T-cell (primary cell): ENCODE measurements at regions not wholly inside any gene's neighbourhood (a gene's known extent, or its start where the extent isn't known, plus 50 kb on each side); places are given as distances from the start of the nearest gene placed in this dataset.

ENCODE experiments used
- ATAC-seq, 4 experiments: fragments of 200-7000 bp in 3 of 4; fragments of 150-1000 bp in 1 of 4; cut with Tn5 transposase; replicated peaks in 1 of 4; 1 replicate in 3 of 4; 2 replicates in 1 of 4; pipeline ENCODE4 v1.10.0; 2021; ENCODE audit warnings: moderate library complexity in 3 of 4, mild to moderate bottlenecking in 2 of 4, moderate number of reproducible peaks in 1 of 4
- CTCF ChIA-PET, 2 donors: fragments of 300-600 bp; sonication (Branson Sonifier 250); formaldehyde crosslinking; loops; one replicate each; lab custom pipeline; 2022; ENCODE audit warnings: antibody characterized with exemption in 2 of 2; lab: Charles Lee
- POLR2A ChIA-PET, 2 donors: fragments of 300-600 bp; sonication (Branson Sonifier 250); formaldehyde crosslinking; loops; one replicate each; lab custom pipeline; 2022; ENCODE audit warnings: antibody characterized with exemption in 2 of 2; lab: Charles Lee
- DNase-seq, 35 experiments: peaks; one replicate each; pipeline versions ENCODE4 v3.0.0 to v3.0.0-alpha.2; 2013 to 2023
- H3K27ac ChIP-seq: one replicate; pipeline ENCODE4 v1.5.1; 2013; ENCODE audit warnings: low read length
- H3K27me3 ChIP-seq, 2 experiments: replicated peaks in 1 of 2; 1 replicate in 1 of 2; 2 replicates in 1 of 2; pipeline versions ENCODE4 v1.6.1 to v1.7.0; 2013; ENCODE audit warnings: low read length in 1 of 2, mixed read lengths in 1 of 2; ENCODE audit not compliant: control insufficient read depth in 2 of 2, insufficient read depth in 2 of 2; ENCODE audit errors: extremely low read depth in 1 of 2
- H3K36me3 ChIP-seq, 2 donors: 1 replicate in 1 of 2; 2 replicates in 1 of 2; pipeline versions ENCODE4 v1.6.1 to v1.7.0; 2013; ENCODE audit warnings: low read length in 1 of 2; ENCODE audit not compliant: control insufficient read depth in 2 of 2, insufficient read depth in 1 of 2; ENCODE audit errors: extremely low read depth in 1 of 2
- H3K4me1 ChIP-seq, 2 experiments: 1 replicate in 1 of 2; 2 replicates in 1 of 2; pipeline versions ENCODE4 v1.6.1 to v1.7.0; 2013; ENCODE audit warnings: low read length in 2 of 2, mixed read lengths in 1 of 2; ENCODE audit not compliant: insufficient read depth in 2 of 2, control insufficient read depth in 1 of 2; ENCODE audit errors: extremely low read depth in 1 of 2
- H3K4me3 ChIP-seq, 2 donors: 1 replicate in 1 of 2; 2 replicates in 1 of 2; pipeline versions ENCODE4 v1.5.1 to v1.7.0; 2013; ENCODE audit warnings: mild to moderate bottlenecking in 2 of 2, low read length in 1 of 2, moderate library complexity in 1 of 2; ENCODE audit not compliant: control insufficient read depth in 1 of 2; ENCODE audit errors: extremely low read depth in 1 of 2
- H3K9me3 ChIP-seq: 2 replicates; pipeline ENCODE4 v1.7.0; 2013
- H3K27ac Mint-ChIP-seq, 2 donors: one replicate each; pipeline ENCODE4 v1.8.0; 2020 to 2021; ENCODE audit warnings: mild to moderate bottlenecking in 2 of 2, mixed read lengths in 2 of 2
- H3K27me3 Mint-ChIP-seq, 2 donors: one replicate each; pipeline ENCODE4 v1.8.0; 2021 to 2022; ENCODE audit warnings: mixed read lengths in 2 of 2
- H3K36me3 Mint-ChIP-seq: one replicate; pipeline ENCODE4 v1.8.0; 2021; ENCODE audit warnings: mixed read lengths
- H3K4me1 Mint-ChIP-seq, 3 donors: one replicate each; pipeline ENCODE4 v1.8.0; 2020 to 2022; ENCODE audit warnings: mixed read lengths in 3 of 3, mild to moderate bottlenecking in 1 of 3
- H3K4me3 Mint-ChIP-seq, 3 donors: one replicate each; pipeline ENCODE4 v1.8.0; 2020 to 2022; ENCODE audit warnings: mild to moderate bottlenecking in 3 of 3, mixed read lengths in 3 of 3, moderate library complexity in 3 of 3
- H3K9me3 Mint-ChIP-seq, 3 donors: one replicate each; pipeline ENCODE4 v1.8.0; 2020 to 2022; ENCODE audit warnings: mixed read lengths in 3 of 3
- WGBS: methylation state at CpG from one replicate; pipeline ENCODE4 v1.1.5; 2013; ENCODE audit warnings: missing lambda C conversion rate; ENCODE audit not compliant: insufficient coverage; 5-methylcytosine and 5-hydroxymethylcytosine counted together

- no peak overlapping the region for H3K4me3 Mint-ChIP-seq
- no peaks in the 10 kb centered on the region for H3K36me3 Mint-ChIP-seq
- H3K36me3 ChIP-seq: no peaks in the 10 kb centered on the region
- no peak overlapping the region for H3K27ac ChIP-seq
- CTCF ChIA-PET: no interaction called here
- peaks cover 14 to 16% of the 10 kb centered on the region in 2 donors for H3K27me3 Mint-ChIP-seq
- H3K9me3 ChIP-seq: no peaks in the 10 kb centered on the region
- H3K9me3 Mint-ChIP-seq: peaks cover 0 to 6% (median 6%) of the 10 kb centered on the region in 3 donors
- H3K4me1 ChIP-seq: no peaks in the 10 kb centered on the region
- H3K4me1 Mint-ChIP-seq: peaks cover 0 to 4% (median 0%) of the 10 kb centered on the region in 3 donors
- 92% methylated on average over 15 of the region's 15 CpGs for WGBS
- DNase-seq: no peak
- POLR2A ChIA-PET: no interaction called here
- no peak for ATAC-seq
- H3K27ac Mint-ChIP-seq: no peak overlapping the region
- H3K4me3 ChIP-seq: no peak overlapping the region
- peaks cover 0 to 17% of the 10 kb centered on the region in 2 experiments for H3K27me3 ChIP-seq
Observed at GRCh38 chr6:168838037-168838399, 397.0 kb downstream of the SMOC2 start.

DNA sequence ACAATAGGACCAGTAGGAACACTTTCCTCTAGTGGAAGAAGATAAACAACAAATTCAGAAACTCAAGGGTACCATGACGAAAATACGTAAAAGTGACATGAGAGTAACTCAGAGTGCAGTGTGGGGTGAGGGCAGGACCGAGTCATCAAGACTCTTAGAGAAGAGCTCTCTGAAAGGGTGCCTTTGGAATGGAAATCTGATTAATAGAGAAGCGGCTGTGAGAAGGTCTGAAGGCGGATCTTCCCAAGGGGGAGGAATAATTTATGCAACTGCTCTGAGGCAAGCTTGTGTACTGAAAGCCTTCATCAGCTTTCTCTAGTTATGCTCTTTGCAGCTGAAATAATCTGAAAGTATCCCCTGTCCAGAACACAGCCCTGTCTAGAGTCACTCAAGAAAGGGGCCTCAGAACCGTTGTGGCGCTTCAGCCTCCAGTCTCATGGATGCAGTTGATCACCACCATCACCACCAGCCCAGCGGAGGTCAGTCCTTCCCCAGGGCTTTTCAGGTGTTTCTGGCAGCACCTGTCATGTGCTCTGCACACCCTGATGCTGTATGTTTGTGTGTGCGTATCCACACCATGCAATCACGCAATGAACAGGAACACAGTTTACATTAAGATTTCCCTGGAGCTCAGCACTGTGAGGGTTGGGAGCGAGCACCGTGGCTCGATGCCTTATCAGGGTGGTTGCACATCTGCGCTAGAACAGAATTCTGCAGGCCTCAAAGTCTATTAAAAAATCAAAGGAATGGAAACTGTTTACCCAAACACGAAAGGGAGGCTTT lies 396.5 kb downstream of the SMOC2 start:
- Mint-ChIP-seq H3K4me3 (no peak overlapping the region), H3K27ac (no peak overlapping the region), H3K9me3 (peaks cover 0 to 6% (median 6%) of the 10 kb centered on the region in 3 donors), H3K27me3 (peaks cover 14 to 16% of the 10 kb centered on the region in 2 donors), H3K36me3 (no peaks in the 10 kb centered on the region), H3K4me1 (peaks cover 0 to 4% (median 0%) of the 10 kb centered on the region in 3 donors)
- Histone ChIP-seq H3K27ac (no peak overlapping the region), H3K27me3 (peaks cover 0 to 17% of the 10 kb centered on the region in 2 experiments), H3K9me3 (no peaks in the 10 kb centered on the region), H3K36me3 (no peaks in the 10 kb centered on the region), H3K4me3 (no peak overlapping the region), H3K4me1 (no peaks in the 10 kb centered on the region)
- no peak for DNase-seq
- WGBS: 85% methylated on average over 12 of the region's 15 CpGs
- ChIA-PET POLR2A (no interaction called here), CTCF (no interaction called here)
- no peak for ATAC-seq

DNA sequence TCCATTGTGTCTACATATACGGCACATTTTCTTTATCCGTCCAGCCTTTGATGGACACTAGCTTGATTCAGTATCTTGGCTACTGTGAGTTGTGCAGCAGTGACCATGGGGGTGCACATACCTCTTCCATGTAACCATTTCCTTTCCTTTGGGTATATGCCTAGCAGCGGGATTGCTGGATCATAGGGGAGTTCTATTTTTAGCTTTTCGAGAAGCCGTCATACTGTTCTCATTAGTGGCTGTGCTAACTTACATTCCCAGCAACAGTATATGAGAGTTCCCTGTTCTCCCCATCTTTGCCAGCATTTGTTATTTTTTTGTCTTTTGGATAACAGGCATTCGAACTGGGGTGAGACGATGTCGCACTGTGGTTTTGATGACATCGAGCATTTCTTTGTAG lies 395.0 kb downstream of the SMOC2 start:
- Histone ChIP-seq H3K4me3 (no peak overlapping the region), H3K4me1 (no peaks in the 10 kb centered on the region), H3K27ac (no peak overlapping the region), H3K9me3 (no peaks in the 10 kb centered on the region), H3K27me3 (peaks cover 0 to 17% of the 10 kb centered on the region in 2 experiments), H3K36me3 (no peaks in the 10 kb centered on the region)
- DNase-seq (no peak), ATAC-seq (no peak)
- H3K36me3 Mint-ChIP-seq: no peaks in the 10 kb centered on the region
- WGBS: 100% methylated on average over 5 of the region's 9 CpGs
- ChIA-PET POLR2A (no interaction called here), CTCF (no interaction called here)
- no peak overlapping the region for H3K4me3 Mint-ChIP-seq
- no peak overlapping the region for H3K27ac Mint-ChIP-seq
- no peaks in the 10 kb centered on the region for H3K4me1 Mint-ChIP-seq
- H3K27me3 Mint-ChIP-seq: peaks cover 15 to 16% of the 10 kb centered on the region in 2 donors
- peaks cover 0 to 6% (median 6%) of the 10 kb centered on the region in 3 donors for H3K9me3 Mint-ChIP-seq

DNA sequence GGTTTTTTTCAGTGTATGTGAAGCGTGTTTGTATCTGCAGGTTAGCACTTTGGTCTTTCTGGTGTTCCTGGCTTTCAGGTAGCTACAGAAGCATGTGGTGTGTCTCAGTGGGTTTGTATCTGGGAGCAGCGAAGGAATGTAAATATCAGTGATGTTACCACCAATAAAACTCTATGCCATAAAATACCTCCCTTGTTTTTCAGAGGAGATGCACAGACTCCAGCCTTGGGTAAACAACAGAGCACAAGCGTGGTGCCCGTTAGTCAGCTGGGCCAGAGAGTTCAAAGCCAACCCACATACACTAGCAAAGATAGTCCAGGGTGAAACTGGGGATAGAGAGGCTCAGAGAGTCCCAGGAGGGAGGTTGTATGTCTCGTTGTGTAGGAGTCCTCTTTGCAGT lies 393.8 kb downstream of the SMOC2 start:
- Histone ChIP-seq H3K27ac (no peak overlapping the region), H3K9me3 (no peaks in the 10 kb centered on the region), H3K4me1 (no peaks in the 10 kb centered on the region), H3K4me3 (no peak overlapping the region), H3K36me3 (no peaks in the 10 kb centered on the region), H3K27me3 (peaks cover 0 to 17% of the 10 kb centered on the region in 2 experiments)
- H3K9me3 Mint-ChIP-seq: peaks cover 0 to 6% (median 6%) of the 10 kb centered on the region in 3 donors
- peak overlapping the region in 1 of 2 donors; percentile 4 for H3K27ac Mint-ChIP-seq
- ChIA-PET POLR2A (no interaction called here), CTCF (no interaction called here)
- ATAC-seq (no peak), DNase-seq (no peak)
- no peak overlapping the region for H3K4me3 Mint-ChIP-seq
- H3K4me1 Mint-ChIP-seq: no peaks in the 10 kb centered on the region
- H3K36me3 Mint-ChIP-seq: no peaks in the 10 kb centered on the region
- WGBS: 100% methylated on average over 1 of the region's 5 CpGs
- peaks cover 15 to 16% of the 10 kb centered on the region in 2 donors for H3K27me3 Mint-ChIP-seq

DNA sequence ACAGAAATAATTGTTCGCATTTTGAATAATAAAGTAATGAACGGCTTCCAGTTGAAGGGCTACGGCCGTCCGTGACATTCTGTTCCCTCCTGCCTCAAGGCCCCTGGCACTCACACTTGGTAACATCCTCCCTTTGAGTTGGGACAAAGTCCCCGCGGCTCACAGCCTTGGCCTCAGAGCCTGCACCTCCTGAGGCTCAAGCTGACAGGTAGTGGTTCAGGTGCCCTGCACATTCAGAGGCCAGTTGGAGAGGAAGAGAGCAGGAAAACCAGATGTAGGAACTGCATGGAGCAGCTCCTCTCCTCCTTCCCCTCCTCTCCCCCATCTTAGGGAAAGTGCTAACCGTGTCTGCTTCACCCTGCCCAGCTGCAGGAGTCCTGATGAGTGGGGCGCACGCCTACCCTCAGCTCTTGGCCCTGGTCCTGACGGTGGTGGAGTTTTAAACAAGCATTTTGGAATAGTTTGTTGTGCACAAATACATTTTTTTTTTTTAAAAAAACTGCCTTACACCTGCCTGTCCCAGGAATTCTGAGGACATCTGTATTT lies 393.1 kb downstream of the SMOC2 start:
- Mint-ChIP-seq H3K36me3 (no peaks in the 10 kb centered on the region), H3K27ac (no peak overlapping the region), H3K27me3 (peaks cover 15 to 16% of the 10 kb centered on the region in 2 donors), H3K9me3 (peaks cover 0 to 3% (median 2%) of the 10 kb centered on the region in 3 donors), H3K4me1 (no peaks in the 10 kb centered on the region), H3K4me3 (no peak overlapping the region)
- H3K36me3 ChIP-seq: no peaks in the 10 kb centered on the region
- H3K27ac ChIP-seq: no peak overlapping the region
- DNase-seq: no peak
- WGBS: no CpG with 5 or more reads among the region's 11 CpGs
- no peaks in the 10 kb centered on the region for H3K9me3 ChIP-seq
- no peak for ATAC-seq
- no peaks in the 10 kb centered on the region for H3K4me1 ChIP-seq
- H3K4me3 ChIP-seq: no peak overlapping the region
- H3K27me3 ChIP-seq: peaks cover 0 to 17% of the 10 kb centered on the region in 2 experiments
- ChIA-PET CTCF (no interaction called here), POLR2A (no interaction called here)

DNA sequence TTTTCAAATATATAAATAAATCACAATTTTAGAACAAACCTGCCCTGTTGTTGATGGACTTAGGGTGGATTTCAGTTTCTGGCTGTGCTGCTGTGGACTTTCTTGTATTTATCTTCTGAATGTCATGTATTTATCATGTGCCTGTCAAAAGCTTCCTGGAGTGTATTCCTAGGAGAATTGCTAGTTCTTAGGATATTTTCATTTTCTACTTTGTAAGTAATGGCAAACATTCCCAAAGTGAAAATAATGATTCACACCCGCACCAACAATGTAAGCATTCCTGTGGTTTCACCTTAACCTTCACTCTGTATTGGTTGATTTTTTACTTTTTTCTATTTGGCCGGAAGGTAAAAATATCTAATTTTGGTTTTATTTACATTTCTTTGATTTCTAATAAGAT lies 387.8 kb downstream of the SMOC2 start:
- ChIA-PET CTCF (no interaction called here), POLR2A (no interaction called here)
- Mint-ChIP-seq H3K27me3 (peaks cover 0 to 1% of the 10 kb centered on the region in 2 donors), H3K9me3 (no peaks in the 10 kb centered on the region), H3K27ac (no peak overlapping the region), H3K4me1 (no peaks in the 10 kb centered on the region), H3K4me3 (no peak overlapping the region), H3K36me3 (no peaks in the 10 kb centered on the region)
- Histone ChIP-seq H3K4me1 (no peaks in the 10 kb centered on the region), H3K9me3 (no peaks in the 10 kb centered on the region), H3K27ac (no peak overlapping the region), H3K36me3 (no peaks in the 10 kb centered on the region), H3K4me3 (no peak overlapping the region), H3K27me3 (no peaks in the 10 kb centered on the region)
- no CpG with 5 or more reads among the region's 2 CpGs for WGBS
- DNase-seq (no peak), ATAC-seq (no peak)
